ENCODE measurements at regions not wholly inside any gene's neighbourhood (a gene's known extent, or its start where the extent isn't known, plus 50 kb on each side); places are given as distances from the start of the nearest gene placed in this dataset.

DNA sequence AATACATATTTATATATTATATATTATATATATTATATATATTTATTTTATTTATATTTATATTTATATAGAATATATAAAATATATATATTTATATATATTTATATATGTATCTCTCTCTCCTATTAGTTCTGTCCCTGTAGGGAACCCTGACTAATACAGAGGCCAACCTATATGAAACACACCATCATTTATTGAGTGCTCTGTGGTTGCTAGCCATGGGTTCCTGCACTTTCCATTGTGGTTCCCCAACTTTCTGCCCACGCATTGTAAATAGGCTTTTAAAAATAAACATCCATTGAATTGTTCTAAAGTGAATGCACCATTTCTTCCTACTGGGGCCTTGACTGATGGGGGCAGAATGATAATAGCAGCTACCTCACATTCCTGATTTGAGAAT lies 93.8 kb upstream of the SESN3 start:
- TF ChIP-seq, protein P1, sequence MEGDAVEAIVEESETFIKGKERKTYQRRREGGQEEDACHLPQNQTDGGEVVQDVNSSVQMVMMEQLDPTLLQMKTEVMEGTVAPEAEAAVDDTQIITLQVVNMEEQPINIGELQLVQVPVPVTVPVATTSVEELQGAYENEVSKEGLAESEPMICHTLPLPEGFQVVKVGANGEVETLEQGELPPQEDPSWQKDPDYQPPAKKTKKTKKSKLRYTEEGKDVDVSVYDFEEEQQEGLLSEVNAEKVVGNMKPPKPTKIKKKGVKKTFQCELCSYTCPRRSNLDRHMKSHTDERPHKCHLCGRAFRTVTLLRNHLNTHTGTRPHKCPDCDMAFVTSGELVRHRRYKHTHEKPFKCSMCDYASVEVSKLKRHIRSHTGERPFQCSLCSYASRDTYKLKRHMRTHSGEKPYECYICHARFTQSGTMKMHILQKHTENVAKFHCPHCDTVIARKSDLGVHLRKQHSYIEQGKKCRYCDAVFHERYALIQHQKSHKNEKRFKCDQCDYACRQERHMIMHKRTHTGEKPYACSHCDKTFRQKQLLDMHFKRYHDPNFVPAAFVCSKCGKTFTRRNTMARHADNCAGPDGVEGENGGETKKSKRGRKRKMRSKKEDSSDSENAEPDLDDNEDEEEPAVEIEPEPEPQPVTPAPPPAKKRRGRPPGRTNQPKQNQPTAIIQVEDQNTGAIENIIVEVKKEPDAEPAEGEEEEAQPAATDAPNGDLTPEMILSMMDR (conservative IDR thresholded peaks at IDR 0.05 in 1 of 2, IDR thresholded peaks at IDR 0.05 in 1 of 2; ENCODE audit: low read depth in 1 of 2, low read length in 2 of 2) = no peak
- TF ChIP-seq EZH2 (IDR thresholded peaks at IDR 0.05; ENCODE audit: low read length, missing control alignments) = no peak
